Loucy (cell line): ENCODE measurements at regions not wholly inside any gene's neighbourhood (a gene's known extent, or its start where the extent isn't known, plus 50 kb on each side); places are given as distances from the start of the nearest gene placed in this dataset.

Experiments
- H2AFZ ChIP-seq: fragments of 200-600 bp; sonication (generic); 2 replicates; pipeline ENCODE4 v1.6.0; 2016; ENCODE audit warnings: antibody characterized with exemption, mild to moderate bottlenecking, low read length, moderate library complexity
- H3F3A ChIP-seq: fragments of 200-600 bp; 2 replicates; pipeline ENCODE4 v1.6.0; 2016; ENCODE audit warnings: antibody characterized with exemption, low read depth, mild to moderate bottlenecking
- H3K27me3 ChIP-seq: fragments of 200-600 bp; sonication (generic); 2 replicates; pipeline ENCODE4 v1.6.1; 2014; ENCODE audit warnings: low read length, mild to moderate bottlenecking; ENCODE audit not compliant: insufficient read depth, poor library complexity, severe bottlenecking
- H3K36me3 ChIP-seq: fragments of 200-600 bp; sonication (generic); 2 replicates; pipeline ENCODE4 v1.6.1; 2016; ENCODE audit warnings: low read length; ENCODE audit not compliant: insufficient read depth
- H3K4me1 ChIP-seq: fragments of 200-600 bp; sonication (generic); 2 replicates; pipeline ENCODE4 v1.5.1; 2014; ENCODE audit warnings: low read length, mild to moderate bottlenecking; ENCODE audit not compliant: insufficient read depth, poor library complexity, severe bottlenecking
- H3K4me2 ChIP-seq: fragments of 200-600 bp; sonication (generic); 2 replicates; pipeline ENCODE4 v1.6.0; 2014; ENCODE audit warnings: antibody characterized with exemption, low read length, low read depth, mild to moderate bottlenecking; ENCODE audit not compliant: poor library complexity, severe bottlenecking
- H3K4me3 ChIP-seq: fragments of 200-600 bp; sonication (generic); 2 replicates; pipeline ENCODE4 v1.5.1; 2014; ENCODE audit warnings: low read length, mild to moderate bottlenecking, mixed read lengths; ENCODE audit not compliant: poor library complexity, severe bottlenecking
- H3K79me2 ChIP-seq: fragments of 200-600 bp; sonication (generic); 2 replicates; pipeline ENCODE4 v1.6.1; 2014; ENCODE audit warnings: low read length; ENCODE audit not compliant: insufficient read depth
- H3K9ac ChIP-seq: fragments of 200-600 bp; sonication (generic); 2 replicates; pipeline ENCODE4 v1.6.0; 2014; ENCODE audit warnings: mild to moderate bottlenecking, low read depth, low read length, moderate library complexity; ENCODE audit not compliant: poor library complexity, severe bottlenecking
- H3K9me2 ChIP-seq: fragments of 200-600 bp; sonication (generic); replicated peaks from 2 replicates; pipeline ENCODE4 v1.6.1; 2016; ENCODE audit warnings: low read depth, low read length, mixed read lengths
- H3K9me3 ChIP-seq: fragments of 200-600 bp; sonication (generic); 2 replicates; pipeline ENCODE4 v1.6.1; 2014; ENCODE audit warnings: mild to moderate bottlenecking, antibody characterized with exemption, low read length, low read depth; ENCODE audit not compliant: insufficient read depth
- H4K20me1 ChIP-seq: fragments of 200-600 bp; sonication (generic); 2 replicates; pipeline ENCODE4 v1.6.0; 2014; ENCODE audit warnings: antibody characterized with exemption, low read length, mild to moderate bottlenecking; ENCODE audit not compliant: insufficient read depth, poor library complexity, severe bottlenecking
- CTCF ChIP-seq: fragments of 200-600 bp; sonication (generic); conservative IDR thresholded peaks from 2 replicates; pipeline ENCODE4 v1.5.1; 2014; ENCODE audit warnings: mild to moderate bottlenecking, antibody characterized with exemption, low read length
- EZH2phosphoT487 ChIP-seq: fragments of 200-600 bp; IDR thresholded peaks from 2 replicates; pipeline ENCODE4 v1.6.1; 2018; ENCODE audit warnings: antibody characterized with exemption, mild to moderate bottlenecking, moderate library complexity, borderline replicate concordance

GRCh38 chr5:124617787-124618186 lies 128.7 kb downstream of the ZNF608 start:
- H3K79me2 ChIP-seq, result no peaks in the 10 kb centered on the region
- H3K4me2 ChIP-seq, result no peak overlapping the region
- no peaks in the 10 kb centered on the region for H4K20me1 ChIP-seq
- H3K9ac ChIP-seq, result no peak overlapping the region
- H3K9me3 ChIP-seq, result no peaks in the 10 kb centered on the region
- H3K27me3 ChIP-seq, result no peaks in the 10 kb centered on the region
- no peak overlapping the region for H3K4me3 ChIP-seq
- no peaks in the 10 kb centered on the region for H3F3A ChIP-seq
- no peaks in the 10 kb centered on the region for H3K9me2 ChIP-seq
- no peak overlapping the region for H2AFZ ChIP-seq
- no peak for TF ChIP-seq CTCF
- H3K4me1 ChIP-seq, result no peaks in the 10 kb centered on the region
- H3K36me3 ChIP-seq, result no peaks in the 10 kb centered on the region

GRCh38 chr5:124614836-124615385 lies 131.5 kb downstream of the ZNF608 start:
- Histone ChIP-seq H3K9ac (no peak overlapping the region), H3K4me3 (no peak overlapping the region), H3K4me2 (no peak overlapping the region), H2AFZ (no peak overlapping the region), H3K9me3 (no peaks in the 10 kb centered on the region), H3K9me2 (no peaks in the 10 kb centered on the region), H3K4me1 (no peaks in the 10 kb centered on the region), H3K79me2 (no peaks in the 10 kb centered on the region), H3K27me3 (no peaks in the 10 kb centered on the region), H3F3A (no peaks in the 10 kb centered on the region), H4K20me1 (no peaks in the 10 kb centered on the region), H3K36me3 (no peaks in the 10 kb centered on the region)
- TF ChIP-seq CTCF (no peak), EZH2phosphoT487 (no peak)

- H4K20me1 ChIP-seq, result no peaks in the 10 kb centered on the region
- H3F3A ChIP-seq, result no peaks in the 10 kb centered on the region
- no peak overlapping the region for H3K4me2 ChIP-seq
- TF ChIP-seq CTCF (no peak), EZH2phosphoT487 (no peak)
- no peak overlapping the region for H3K4me3 ChIP-seq
- no peaks in the 10 kb centered on the region for H3K4me1 ChIP-seq
- H3K9ac ChIP-seq, result no peak overlapping the region
- no peak overlapping the region for H2AFZ ChIP-seq
- H3K9me2 ChIP-seq, result no peaks in the 10 kb centered on the region
- H3K79me2 ChIP-seq, result no peaks in the 10 kb centered on the region
- H3K27me3 ChIP-seq, result no peaks in the 10 kb centered on the region
- H3K9me3 ChIP-seq, result no peaks in the 10 kb centered on the region
- H3K36me3 ChIP-seq, result no peaks in the 10 kb centered on the region
Measured at GRCh38 chr5:124614105-124614504, 132.3 kb downstream of the ZNF608 start.
